ENCODE measurements at regions not wholly inside any gene's neighbourhood (a gene's known extent, or its start where the extent isn't known, plus 50 kb on each side); places are given as distances from the start of the nearest gene placed in this dataset.

GRCh38 chr2:107305966-107306365 lies 420.0 kb upstream of the ST6GAL2 start:
- DNase-seq (ENCODE audit: low read depth, low spot score): no peak

GRCh38 chr2:107306881-107307280 lies 420.9 kb upstream of the ST6GAL2 start:
- no peak for DNase-seq (ENCODE audit: low read depth, low spot score)

GRCh38 chr2:107308835-107309234 lies 422.9 kb upstream of the ST6GAL2 start:
- DNase-seq (ENCODE audit: low read depth, low spot score): no peak

- DNase-seq (ENCODE audit: low read depth, low spot score): no peak
Observed at GRCh38 chr2:107312240-107312639, 426.3 kb upstream of the ST6GAL2 start.

GRCh38 chr2:107313316-107313715 lies 427.3 kb upstream of the ST6GAL2 start:
- no peak for DNase-seq (ENCODE audit: low read depth, low spot score)

GRCh38 chr2:107320881-107321280 lies 434.9 kb upstream of the ST6GAL2 start:
- no peak for DNase-seq (ENCODE audit: low read depth, low spot score)

GRCh38 chr2:107322416-107322815 lies 436.4 kb upstream of the ST6GAL2 start:
- no peak for DNase-seq (ENCODE audit: low read depth, low spot score)

GRCh38 chr2:107323946-107324565 lies 438.1 kb upstream of the ST6GAL2 start:
- DNase-seq (ENCODE audit: low read depth, low spot score): no peak

GRCh38 chr2:107325981-107326786 lies 440.2 kb upstream of the ST6GAL2 start:
- DNase-seq (ENCODE audit: low read depth, low spot score): no peak

GRCh38 chr2:107334306-107334705 lies 448.3 kb upstream of the ST6GAL2 start:
- no peak for DNase-seq (ENCODE audit: low read depth, low spot score)

GRCh38 chr2:107336526-107336925 lies 450.6 kb upstream of the ST6GAL2 start:
- no peak for DNase-seq (ENCODE audit: low read depth, low spot score)

- DNase-seq (ENCODE audit: low read depth, low spot score): no peak
Observed at GRCh38 chr2:107337209-107337898, 451.4 kb upstream of the ST6GAL2 start.

GRCh38 chr2:107338059-107338458 lies 452.1 kb upstream of the ST6GAL2 start:
- no peak for DNase-seq (ENCODE audit: low read depth, low spot score)

GRCh38 chr2:107338571-107338970 lies 452.6 kb upstream of the ST6GAL2 start:
- DNase-seq (ENCODE audit: low read depth, low spot score): no peak

- no peak for DNase-seq (ENCODE audit: low read depth, low spot score)
Observed at GRCh38 chr2:107340955-107341354, 455.0 kb upstream of the ST6GAL2 start.

- no peak for DNase-seq (ENCODE audit: low read depth, low spot score)
Observed at GRCh38 chr2:107349329-107349728, 463.4 kb upstream of the ST6GAL2 start.

GRCh38 chr2:107354175-107354574 lies 468.2 kb upstream of the ST6GAL2 start:
- DNase-seq (ENCODE audit: low read depth, low spot score): no peak

- DNase-seq (ENCODE audit: low read depth, low spot score): no peak
Observed at GRCh38 chr2:107358362-107358761, 468.3 kb upstream of the RGPD4 start.

GRCh38 chr2:107359021-107359420 lies 467.7 kb upstream of the RGPD4 start:
- no peak for DNase-seq (ENCODE audit: low read depth, low spot score)

- DNase-seq (ENCODE audit: low read depth, low spot score): no peak
Observed at GRCh38 chr2:107361751-107362381, 464.8 kb upstream of the RGPD4 start.

GRCh38 chr2:107362993-107363392 lies 463.7 kb upstream of the RGPD4 start:
- DNase-seq (ENCODE audit: low read depth, low spot score): no peak

- DNase-seq (ENCODE audit: low read depth, low spot score): no peak
Observed at GRCh38 chr2:107363806-107364205, 462.9 kb upstream of the RGPD4 start.
